ENCODE measurements at regions not wholly inside any gene's neighbourhood (a gene's known extent, or its start where the extent isn't known, plus 50 kb on each side); places are given as distances from the start of the nearest gene placed in this dataset.

DNA sequence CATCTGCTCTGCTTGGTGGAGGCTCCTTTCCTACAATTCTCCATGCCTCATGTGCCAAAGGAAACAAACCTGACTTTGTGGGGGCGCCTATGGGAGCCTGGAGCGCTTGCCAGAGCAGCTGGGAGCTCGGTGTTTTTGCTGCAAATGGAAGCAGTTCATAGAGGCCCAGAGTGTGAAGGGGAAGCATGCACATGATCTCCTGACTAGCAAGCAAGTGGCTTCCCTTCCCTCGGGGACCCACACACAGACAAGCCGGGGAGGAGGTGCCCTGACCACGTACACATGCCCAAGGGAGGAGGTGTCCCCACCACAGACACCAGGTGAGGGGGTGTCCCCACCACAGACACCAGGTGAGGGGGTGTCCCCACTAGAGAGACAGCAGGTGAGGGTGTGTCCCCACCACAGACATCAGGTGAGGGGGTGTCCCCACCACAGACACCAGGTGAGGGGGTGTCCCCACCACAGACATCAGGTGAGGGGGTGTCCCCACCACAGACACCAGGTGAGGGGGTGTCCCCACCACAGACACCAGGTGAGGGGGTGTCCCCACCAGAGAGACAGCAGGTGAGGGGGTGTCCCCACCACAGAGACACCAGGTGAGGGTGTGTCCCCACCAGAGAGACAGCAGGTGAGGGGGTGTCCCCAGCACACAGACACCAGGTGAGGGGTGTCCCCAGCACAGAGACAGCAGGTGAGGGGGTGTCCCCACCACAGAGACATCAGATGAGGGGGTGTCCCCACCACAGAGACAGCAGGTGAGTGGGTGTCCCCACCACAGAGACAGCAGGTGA is 106.8 kb downstream of the CRYAA start:
- DNase-seq (ENCODE audit: low spot score) (no peak), FAIRE-seq (peak; percentile 35)

DNA sequence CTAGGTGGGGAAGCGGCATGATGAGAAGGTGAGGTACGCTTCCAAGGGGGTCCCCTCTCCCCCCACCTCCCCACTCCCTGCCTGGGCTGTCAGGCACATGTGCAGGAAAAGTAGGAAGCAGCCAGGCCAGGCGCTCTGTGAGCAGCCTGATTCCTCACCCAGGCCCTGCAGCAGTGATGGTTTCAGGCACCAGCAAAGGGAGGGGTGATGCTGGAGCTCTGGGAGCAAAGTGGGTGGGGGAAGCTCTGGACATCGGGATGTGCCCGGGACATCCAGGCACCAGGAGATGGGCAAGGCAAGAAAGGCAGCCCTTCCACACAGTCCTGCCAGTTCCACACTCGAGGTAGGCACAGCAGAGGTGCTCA is 106.1 kb downstream of the CRYAA start:
- FAIRE-seq: no peak
- DNase-seq (ENCODE audit: low spot score): no peak

DNA sequence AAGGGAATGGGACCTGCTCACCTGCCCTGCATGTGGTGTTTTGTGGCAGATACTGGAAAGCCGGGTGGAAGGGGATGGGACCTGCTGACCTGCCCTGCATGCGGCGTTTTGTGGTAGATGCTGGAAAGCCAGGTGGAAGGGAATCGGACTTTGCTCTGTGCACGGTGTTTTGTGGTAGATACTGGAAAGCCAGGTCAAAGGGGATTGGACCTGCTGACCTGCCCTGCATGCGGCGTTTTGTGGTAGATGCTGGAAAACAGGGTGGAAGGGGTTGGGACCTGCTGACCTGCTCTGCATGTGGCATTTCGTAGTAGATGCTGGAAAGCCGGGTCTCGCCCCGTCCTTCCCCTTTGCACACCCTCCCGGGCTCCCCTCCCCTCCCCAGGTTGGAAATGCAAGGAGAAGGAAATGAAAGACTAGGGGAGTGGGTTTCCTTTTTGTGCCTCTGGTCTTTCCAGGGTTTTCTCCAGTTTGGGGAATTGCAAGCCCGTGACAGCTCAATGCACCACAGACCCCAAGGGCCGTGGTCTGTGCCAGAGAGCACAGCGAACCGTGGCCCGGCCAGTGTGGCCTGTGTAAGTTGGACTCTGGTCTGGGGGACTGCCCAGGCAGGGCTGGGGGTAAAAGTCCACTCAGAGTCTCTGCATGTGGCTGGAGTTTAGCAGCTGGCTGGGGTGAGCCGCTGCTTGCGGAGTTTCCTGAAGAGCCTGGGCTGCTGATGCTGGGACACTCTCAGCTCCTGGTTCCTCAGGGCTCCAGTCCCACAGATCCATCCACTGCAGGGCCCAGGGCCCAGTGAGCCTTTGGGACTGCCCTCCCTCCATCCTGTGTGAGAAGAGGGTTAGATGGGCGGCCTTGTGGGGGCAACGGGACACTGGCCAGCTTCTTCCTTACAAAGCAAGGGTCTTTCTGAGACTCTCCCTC is 105.5 kb downstream of the CRYAA start:
- DNase-seq (ENCODE audit: low spot score) (no peak), FAIRE-seq (no peak)

DNA sequence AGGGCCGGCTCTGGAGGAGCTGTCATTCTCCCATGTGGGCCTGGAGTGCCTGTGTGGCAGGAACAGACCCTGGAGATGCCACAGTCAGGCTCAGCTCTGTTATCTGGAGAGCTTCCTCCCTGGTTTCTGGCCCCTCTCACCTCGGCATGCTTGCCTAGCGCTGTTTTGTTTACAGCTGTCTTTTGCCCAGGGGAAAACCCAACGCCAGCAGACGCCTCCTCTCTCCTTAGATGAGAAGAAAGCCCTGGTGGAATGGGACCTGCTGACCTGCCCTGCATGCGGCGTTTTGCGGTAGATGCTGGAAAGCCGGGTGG is 104.9 kb downstream of the CRYAA start:
- DNase-seq (ENCODE audit: low spot score): no peak
- FAIRE-seq: no peak

DNA sequence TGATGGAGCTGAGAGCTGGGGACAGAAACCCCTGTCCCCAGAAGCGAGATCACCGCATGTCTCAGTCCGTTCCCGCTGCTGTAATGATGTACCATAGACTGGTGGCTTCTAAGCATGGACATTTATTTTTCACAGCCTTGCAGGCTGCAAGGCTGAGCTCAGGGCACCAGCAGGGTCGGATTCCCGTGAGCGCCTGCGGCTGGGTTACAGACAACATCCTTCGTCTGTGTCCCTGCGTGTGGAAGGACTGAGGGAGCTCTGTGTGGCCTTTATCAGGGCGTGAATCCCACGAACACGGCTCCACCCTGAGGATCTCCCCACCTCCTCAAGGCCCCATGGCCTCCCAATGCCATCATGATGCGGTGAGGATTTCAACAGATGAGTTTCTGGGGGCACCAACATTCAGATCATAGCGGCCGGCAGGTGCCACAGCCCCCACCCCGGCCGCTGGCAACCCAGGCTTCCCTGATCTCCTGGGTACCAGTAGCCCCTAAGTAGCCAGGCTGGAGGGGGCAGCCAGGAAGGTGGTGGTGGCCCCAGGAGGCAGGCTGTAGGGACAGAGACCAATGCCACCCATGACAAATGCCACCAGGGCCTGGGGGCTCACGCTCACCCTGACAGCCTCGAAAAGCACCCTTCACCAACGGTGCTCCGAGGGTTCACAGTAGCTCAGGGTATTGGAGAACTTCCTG is 104.4 kb downstream of the CRYAA start:
- no peak for DNase-seq (ENCODE audit: low spot score)
- no peak for FAIRE-seq

DNA sequence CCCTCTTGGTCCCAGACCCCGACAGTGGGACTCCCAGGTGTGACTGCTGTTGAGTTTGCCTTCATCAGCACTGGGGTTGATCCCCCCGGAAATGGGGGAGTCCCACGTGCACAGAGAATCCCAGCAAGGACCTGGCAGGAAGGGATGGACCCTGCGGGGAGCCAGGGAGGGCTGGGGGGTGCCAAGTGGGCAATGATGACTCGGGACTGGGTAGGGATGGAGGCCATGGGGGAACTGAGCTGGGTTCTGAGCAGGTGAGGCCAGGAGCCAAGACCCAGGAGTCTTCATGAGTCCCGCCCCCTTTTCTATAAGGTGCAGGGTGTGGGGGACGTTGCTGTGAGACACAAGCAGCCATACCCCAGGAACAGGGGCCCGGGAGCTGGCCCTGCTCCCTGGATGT is 103.8 kb downstream of the CRYAA start:
- FAIRE-seq (no peak), DNase-seq (ENCODE audit: low spot score) (no peak)

DNA sequence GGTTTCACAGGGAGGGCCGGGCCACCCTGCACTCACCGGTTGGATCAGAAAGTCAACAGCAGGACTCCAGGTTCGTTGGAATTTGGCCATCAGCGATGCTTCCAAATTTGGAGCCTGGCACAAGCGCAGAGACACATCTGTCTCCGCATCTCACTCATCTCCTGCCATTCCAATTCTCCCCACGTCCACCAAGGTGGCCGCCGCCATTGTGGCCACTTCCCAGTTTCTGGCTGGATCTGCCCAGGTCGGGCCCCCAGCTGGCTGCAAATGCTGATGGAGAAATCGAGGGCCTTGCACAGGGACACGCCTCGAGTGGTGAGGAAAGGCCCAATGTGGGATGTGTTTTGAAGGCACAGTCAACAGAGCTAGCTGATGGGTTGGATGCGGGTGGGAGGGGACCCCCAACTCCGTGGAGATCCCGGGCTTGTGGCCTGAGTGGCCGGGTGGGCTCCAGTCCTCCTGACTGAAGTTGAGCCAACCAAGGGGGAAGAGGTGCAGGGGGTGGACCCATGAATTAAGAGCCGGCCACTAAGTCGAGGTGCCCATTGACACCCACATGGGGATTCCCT is 102.7 kb downstream of the CRYAA start:
- FAIRE-seq (no peak), DNase-seq (ENCODE audit: low spot score) (no peak)

DNA sequence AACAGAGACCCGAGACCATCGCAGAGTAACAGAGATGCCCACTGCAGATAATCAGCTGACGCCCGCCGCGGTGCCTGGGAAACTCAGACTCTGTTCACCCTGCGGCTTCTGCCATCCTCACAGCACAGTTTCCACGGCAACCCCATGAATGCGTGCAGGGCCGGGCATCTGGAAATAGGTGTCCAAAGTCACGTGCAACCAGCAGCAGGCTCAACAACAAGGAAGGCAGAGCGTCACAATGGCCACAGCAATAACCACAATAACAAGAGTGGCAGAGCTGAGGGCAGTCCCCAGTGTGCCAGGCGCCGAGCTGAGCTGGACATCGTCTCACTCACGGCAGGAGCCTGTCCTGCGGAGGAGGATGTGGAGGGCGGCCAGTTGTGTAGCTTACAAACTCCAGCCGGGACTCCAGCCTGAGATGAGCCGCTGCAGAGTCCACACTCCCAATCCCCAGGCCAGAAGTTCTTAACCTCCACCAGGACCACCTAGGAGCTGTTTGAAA is 102.0 kb downstream of the CRYAA start:
- FAIRE-seq (no peak), DNase-seq (ENCODE audit: low spot score) (no peak)

DNA sequence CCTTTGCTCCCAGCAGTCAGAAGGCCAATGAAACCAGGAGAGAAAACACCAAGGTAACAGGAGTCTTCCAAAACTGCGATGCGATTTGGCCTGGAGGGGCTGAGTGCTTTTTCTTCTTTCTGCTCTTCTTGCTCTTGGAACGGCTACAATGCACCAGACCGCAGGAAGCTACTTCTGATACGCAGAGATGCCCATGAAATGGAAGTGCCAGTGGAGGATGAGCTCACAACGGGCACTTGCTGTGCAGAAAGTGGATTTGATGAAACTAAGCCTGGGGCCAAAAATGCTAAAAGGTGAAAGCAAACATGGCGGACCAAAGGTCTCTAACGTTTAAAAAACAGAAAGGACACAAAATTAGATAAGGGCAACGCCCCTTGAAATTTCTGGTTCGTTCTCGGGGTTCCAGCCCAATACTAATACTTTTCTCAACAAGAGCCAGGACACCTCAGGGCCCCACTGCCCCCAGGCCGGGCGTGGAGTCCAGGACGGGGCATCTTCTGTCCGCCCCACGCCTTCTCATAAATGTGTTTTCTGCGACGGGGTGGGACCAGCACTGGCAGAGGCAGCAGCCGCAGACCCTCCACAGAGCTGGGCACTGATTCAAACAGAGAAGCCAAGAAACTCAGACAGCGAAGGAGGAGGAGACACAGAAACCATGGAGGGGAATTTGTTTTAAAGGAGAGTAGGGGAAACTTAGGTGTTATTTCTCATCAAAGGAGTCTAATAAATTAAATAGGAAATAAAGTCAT is 101.3 kb downstream of the CRYAA start:
- no peak for FAIRE-seq
- no peak for DNase-seq (ENCODE audit: low spot score)

DNA sequence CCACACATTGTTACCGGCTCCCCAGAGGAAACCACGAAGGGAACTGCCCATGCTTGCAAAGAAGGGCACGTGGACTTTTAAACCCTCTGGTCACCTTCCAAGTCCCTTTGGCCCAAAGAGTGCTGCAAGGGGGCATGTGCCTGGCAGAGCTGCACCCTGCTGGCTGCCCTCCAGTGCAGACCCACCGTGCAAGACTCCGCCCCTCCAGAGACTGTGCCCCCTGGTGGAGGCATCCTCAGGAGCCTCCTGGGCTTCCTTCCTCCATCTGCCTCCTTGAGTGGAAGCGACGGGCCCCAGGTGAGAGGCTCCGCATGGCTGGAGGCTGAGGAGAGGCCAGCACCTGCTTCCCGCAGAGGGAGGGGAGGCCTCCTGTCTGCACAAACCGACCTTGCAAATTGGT is 100.6 kb downstream of the CRYAA start:
- FAIRE-seq (no peak), DNase-seq (ENCODE audit: low spot score) (no peak)

DNA sequence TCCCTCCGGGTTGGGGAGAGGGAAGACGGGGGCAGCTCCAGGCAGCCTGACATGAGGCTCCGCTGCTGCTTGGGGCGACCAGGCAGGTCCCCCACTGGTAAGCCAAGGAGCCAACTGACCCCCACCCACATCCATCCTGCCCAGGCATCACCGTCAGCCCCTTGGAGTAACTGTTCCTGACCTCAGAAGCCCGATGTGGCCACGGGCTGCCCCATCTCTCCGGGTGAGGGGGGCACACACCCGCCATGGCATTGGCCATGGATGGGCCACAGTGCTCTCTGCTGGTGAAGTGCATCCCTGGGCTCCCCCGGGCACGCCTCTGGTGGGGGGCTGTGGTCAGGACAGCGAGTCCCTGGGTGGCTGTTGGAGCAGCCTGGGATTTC is 100.0 kb downstream of the CRYAA start:
- no peak for FAIRE-seq
- DNase-seq (ENCODE audit: low spot score): no peak

DNA sequence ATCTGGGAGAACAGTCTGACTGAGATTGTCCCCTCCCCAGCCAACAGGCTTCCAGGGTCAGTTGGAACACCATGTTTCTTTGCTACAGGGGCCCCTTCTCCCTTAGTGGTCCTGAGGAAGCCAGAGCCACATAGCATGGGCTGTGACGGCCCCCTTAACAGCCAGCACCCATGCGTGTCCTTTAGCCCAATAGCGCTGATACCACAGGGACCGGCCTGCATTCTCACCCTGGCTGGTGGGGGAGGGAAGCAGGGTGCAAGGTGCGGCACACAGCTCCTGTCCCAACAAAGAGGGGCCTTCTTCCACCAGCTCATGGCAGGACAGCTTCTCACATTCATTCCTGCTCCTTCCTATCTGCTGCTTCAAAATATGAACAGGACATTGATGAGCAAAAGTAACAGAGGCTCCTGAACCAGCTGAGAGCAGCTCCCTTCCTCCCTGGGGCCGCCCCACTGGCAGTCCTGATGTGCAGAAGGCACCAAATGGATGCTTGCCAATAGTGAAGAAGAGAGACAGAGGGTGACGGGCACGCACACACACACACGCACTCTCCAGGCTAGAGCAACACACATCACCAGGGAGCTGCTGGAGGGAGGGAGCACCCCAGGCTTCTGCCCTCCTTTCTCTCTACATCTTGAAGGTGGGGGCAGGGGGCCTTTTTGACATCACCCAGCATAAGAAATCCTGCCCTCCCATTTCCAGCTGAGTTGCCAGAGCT is 99.4 kb downstream of the CRYAA start:
- FAIRE-seq (no peak), DNase-seq (ENCODE audit: low spot score) (no peak)

DNA sequence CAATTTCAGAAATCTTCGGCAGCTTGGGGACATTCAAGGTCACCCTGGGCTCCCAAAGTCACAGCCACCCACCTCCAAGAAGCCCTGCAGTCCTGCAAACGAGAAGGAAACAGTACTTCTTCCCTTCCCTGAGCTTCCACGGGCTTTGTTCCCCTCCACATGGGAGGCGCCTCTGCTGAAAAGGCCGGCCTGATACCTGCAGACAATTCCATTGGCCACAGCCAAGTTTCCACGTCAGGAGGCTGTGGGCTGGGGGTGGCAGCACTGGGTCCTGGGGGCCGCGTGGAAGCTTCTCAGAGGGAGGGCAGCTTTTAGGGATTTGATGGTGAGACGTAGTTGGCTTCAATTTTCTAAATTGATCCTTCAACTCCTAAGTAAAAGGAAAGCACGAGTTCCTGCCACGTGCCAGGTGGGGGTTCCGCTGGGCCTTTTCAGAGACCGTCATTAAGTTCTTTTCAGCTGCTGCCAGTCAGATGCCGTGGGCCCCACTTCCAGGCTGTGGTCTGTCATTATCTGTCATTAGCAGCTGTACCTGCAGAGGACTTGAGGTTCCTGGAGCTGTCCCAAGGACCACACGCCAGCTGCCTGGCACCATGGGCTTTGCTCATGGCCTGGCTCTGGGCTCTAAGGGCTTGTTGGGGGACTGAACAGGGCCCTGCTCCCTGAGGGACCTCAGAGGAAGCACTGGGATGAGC is 98.7 kb downstream of the CRYAA start:
- DNase-seq (ENCODE audit: low spot score) (no peak), FAIRE-seq (no peak)

DNA sequence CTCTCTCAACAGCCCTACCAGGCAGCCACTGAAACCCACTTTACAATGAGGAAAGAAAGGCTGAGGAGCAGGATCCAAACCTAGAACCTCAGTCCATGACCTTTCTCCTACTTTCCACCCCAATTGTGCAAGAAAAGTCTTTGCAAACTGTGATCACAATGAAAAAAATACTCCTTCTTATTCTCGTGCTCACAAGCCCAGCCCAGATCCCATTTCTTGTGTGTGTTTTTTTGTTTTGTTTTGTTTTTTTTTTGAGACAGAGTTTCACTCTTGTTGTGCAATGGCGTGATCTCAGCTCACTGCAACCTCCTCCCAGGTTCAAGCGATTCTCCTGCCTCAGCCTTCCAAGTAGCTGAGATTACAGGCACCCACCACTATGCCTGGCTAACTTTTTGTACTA is 97.7 kb downstream of the CRYAA start:
- FAIRE-seq (no peak), DNase-seq (ENCODE audit: low spot score) (no peak)

DNA sequence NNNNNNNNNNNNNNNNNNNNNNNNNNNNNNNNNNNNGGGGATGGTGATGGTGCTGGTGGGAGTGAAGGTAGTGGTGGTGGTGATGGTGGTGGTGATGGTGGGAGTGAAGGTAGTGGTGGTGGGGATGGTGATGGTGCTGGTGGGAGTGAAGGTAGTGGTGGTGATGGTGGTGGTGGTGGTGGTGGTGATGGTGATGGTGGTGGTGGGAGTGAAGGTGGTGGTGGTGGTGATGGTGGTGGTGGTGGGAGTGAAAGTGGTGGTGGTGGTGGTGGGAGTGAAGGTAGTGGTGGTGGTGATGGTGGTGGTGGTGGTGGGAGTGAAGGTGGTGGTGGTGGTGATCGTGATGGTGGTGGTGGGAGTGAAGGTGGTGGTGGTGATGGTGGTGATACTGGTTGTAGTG is 93.6 kb downstream of the CRYAA start:
- DNase-seq (ENCODE audit: low spot score) (no peak), FAIRE-seq (no peak)
